ENCODE measurements at regions not wholly inside any gene's neighbourhood (a gene's known extent, or its start where the extent isn't known, plus 50 kb on each side); places are given as distances from the start of the nearest gene placed in this dataset.
A peak's percentile ranks its signal among the peaks of the same experiment; 100 is the strongest.

GRCh38 chr5:156201788-156202403 lies 125.1 kb upstream of the SGCD start (continued):
- TF ChIP-seq, protein P1, sequence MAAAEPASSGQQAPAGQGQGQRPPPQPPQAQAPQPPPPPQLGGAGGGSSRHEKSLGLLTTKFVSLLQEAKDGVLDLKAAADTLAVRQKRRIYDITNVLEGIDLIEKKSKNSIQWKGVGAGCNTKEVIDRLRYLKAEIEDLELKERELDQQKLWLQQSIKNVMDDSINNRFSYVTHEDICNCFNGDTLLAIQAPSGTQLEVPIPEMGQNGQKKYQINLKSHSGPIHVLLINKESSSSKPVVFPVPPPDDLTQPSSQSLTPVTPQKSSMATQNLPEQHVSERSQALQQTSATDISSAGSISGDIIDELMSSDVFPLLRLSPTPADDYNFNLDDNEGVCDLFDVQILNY (CRISPR knock-in tag; IDR thresholded peaks at IDR 0.05): no peak
- TF ChIP-seq, protein P2, sequence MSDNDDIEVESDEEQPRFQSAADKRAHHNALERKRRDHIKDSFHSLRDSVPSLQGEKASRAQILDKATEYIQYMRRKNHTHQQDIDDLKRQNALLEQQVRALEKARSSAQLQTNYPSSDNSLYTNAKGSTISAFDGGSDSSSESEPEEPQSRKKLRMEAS (CRISPR knock-in tag; IDR thresholded peaks at IDR 0.05): no peak
- TF ChIP-seq ZBTB21 (CRISPR knock-in tag; IDR thresholded peaks at IDR 0.05; ENCODE audit: borderline replicate concordance): no peak
- TF ChIP-seq FOXK1 (CRISPR knock-in tag; IDR thresholded peaks at IDR 0.05): no peak
- TF ChIP-seq GTF2I (CRISPR knock-in tag; conservative IDR thresholded peaks at IDR 0.05): no peak
- TF ChIP-seq, protein P3, sequence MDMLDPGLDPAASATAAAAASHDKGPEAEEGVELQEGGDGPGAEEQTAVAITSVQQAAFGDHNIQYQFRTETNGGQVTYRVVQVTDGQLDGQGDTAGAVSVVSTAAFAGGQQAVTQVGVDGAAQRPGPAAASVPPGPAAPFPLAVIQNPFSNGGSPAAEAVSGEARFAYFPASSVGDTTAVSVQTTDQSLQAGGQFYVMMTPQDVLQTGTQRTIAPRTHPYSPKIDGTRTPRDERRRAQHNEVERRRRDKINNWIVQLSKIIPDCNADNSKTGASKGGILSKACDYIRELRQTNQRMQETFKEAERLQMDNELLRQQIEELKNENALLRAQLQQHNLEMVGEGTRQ (CRISPR knock-in tag; IDR thresholded peaks at IDR 0.05): no peak
- TF ChIP-seq, protein P4, sequence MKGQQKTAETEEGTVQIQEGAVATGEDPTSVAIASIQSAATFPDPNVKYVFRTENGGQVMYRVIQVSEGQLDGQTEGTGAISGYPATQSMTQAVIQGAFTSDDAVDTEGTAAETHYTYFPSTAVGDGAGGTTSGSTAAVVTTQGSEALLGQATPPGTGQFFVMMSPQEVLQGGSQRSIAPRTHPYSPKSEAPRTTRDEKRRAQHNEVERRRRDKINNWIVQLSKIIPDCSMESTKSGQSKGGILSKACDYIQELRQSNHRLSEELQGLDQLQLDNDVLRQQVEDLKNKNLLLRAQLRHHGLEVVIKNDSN (CRISPR knock-in tag; IDR thresholded peaks at IDR 0.05): no peak
- TF ChIP-seq MXD4 (CRISPR knock-in tag; IDR thresholded peaks at IDR 0.05; ENCODE audit: borderline replicate concordance): no peak

- Mint-ChIP-seq H3K4me3 (no peak overlapping the region), H3K36me3 (no peaks in the 10 kb centered on the region), H3K9me3 (peaks cover 10% of the 10 kb centered on the region; the same call in 1 of the 2 replicates), H3K4me1 (no peaks in the 10 kb centered on the region), H3K27ac (no peak overlapping the region), H3K27me3 (ENCODE audit: low read depth) (no peaks in the 10 kb centered on the region)
- POLR2A ChIA-PET: interaction anchor here (0.6 kb wide), 1 partner anchor 1243 kb away, joined by 7 read pairs; no protein-coding TSS in a partner anchor
- CTCF ChIA-PET: no interaction called here
- ATAC-seq: peak; percentile 22; the same call in 1 of the 2 replicates
- no peak for DNase-seq (ENCODE audit: low spot score)
- no peak for TF ChIP-seq E2F4 (CRISPR knock-in tag; IDR thresholded peaks at IDR 0.05; ENCODE audit: borderline replicate concordance, low read depth)
- TF ChIP-seq, protein P5, sequence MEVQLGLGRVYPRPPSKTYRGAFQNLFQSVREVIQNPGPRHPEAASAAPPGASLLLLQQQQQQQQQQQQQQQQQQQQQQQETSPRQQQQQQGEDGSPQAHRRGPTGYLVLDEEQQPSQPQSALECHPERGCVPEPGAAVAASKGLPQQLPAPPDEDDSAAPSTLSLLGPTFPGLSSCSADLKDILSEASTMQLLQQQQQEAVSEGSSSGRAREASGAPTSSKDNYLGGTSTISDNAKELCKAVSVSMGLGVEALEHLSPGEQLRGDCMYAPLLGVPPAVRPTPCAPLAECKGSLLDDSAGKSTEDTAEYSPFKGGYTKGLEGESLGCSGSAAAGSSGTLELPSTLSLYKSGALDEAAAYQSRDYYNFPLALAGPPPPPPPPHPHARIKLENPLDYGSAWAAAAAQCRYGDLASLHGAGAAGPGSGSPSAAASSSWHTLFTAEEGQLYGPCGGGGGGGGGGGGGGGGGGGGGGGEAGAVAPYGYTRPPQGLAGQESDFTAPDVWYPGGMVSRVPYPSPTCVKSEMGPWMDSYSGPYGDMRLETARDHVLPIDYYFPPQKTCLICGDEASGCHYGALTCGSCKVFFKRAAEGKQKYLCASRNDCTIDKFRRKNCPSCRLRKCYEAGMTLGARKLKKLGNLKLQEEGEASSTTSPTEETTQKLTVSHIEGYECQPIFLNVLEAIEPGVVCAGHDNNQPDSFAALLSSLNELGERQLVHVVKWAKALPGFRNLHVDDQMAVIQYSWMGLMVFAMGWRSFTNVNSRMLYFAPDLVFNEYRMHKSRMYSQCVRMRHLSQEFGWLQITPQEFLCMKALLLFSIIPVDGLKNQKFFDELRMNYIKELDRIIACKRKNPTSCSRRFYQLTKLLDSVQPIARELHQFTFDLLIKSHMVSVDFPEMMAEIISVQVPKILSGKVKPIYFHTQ (CRISPR knock-in tag; IDR thresholded peaks at IDR 0.05): no peak
- TF ChIP-seq NR1H2 (CRISPR knock-in tag; IDR thresholded peaks at IDR 0.05): no peak
- TF ChIP-seq ELF4 (CRISPR knock-in tag; IDR thresholded peaks at IDR 0.05; ENCODE audit: low read depth): no peak
- no peak for TF ChIP-seq FOXK1 (CRISPR knock-in tag; IDR thresholded peaks at IDR 0.05)
- no peak for TF ChIP-seq NR3C1 (CRISPR knock-in tag; conservative IDR thresholded peaks at IDR 0.05; ENCODE audit: low read depth)
- TF ChIP-seq ATF3 (CRISPR knock-in tag; conservative IDR thresholded peaks at IDR 0.05): no peak
- TF ChIP-seq NR2C2 (CRISPR knock-in tag; IDR thresholded peaks at IDR 0.05): no peak
- no peak for TF ChIP-seq TP53 (CRISPR knock-in tag; IDR thresholded peaks at IDR 0.05)
- TF ChIP-seq STAT6 (CRISPR knock-in tag; conservative IDR thresholded peaks at IDR 0.05; ENCODE audit: low read depth): no peak
- TF ChIP-seq, protein P6, sequence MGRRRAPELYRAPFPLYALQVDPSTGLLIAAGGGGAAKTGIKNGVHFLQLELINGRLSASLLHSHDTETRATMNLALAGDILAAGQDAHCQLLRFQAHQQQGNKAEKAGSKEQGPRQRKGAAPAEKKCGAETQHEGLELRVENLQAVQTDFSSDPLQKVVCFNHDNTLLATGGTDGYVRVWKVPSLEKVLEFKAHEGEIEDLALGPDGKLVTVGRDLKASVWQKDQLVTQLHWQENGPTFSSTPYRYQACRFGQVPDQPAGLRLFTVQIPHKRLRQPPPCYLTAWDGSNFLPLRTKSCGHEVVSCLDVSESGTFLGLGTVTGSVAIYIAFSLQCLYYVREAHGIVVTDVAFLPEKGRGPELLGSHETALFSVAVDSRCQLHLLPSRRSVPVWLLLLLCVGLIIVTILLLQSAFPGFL (CRISPR knock-in tag; IDR thresholded peaks at IDR 0.05; ENCODE audit: borderline replicate concordance): no peak
- no peak for TF ChIP-seq CREB1 (CRISPR knock-in tag; IDR thresholded peaks at IDR 0.05)
Measured at GRCh38 chr5:156208271-156208670, 118.7 kb upstream of the SGCD start.
